HEK293 (cell line): ENCODE measurements at regions not wholly inside any gene's neighbourhood (a gene's known extent, or its start where the extent isn't known, plus 50 kb on each side); places are given as distances from the start of the nearest gene placed in this dataset.

Experiments
- BCL11A ChIP-seq: fragments of 450-650 bp; formaldehyde crosslinking; IDR thresholded peaks from 2 replicates; pipeline ENCODE4 v1.5.1; 2016; ENCODE audit warnings: low read depth, missing biosample characterization, missing genetic modification characterization
- CTCF ChIP-seq: fragments of 450-650 bp; formaldehyde crosslinking; IDR thresholded peaks from 2 replicates; pipeline ENCODE4 v1.5.1; 2016; ENCODE audit warnings: missing biosample characterization, missing genetic modification characterization
- ELK4 ChIP-seq: IDR thresholded peaks from 2 replicates; pipeline ENCODE4 v1.6.1; 2011; ENCODE audit warnings: mild to moderate bottlenecking, low read depth, low read length, borderline replicate concordance
- IKZF3 ChIP-seq: fragments of 450-650 bp; IDR thresholded peaks from 2 replicates; pipeline ENCODE4 v1.5.0; 2018; ENCODE audit warnings: missing biosample characterization, mild to moderate bottlenecking, missing genetic modification characterization, moderate library complexity
- YY1 ChIP-seq: fragments of 450-650 bp; formaldehyde crosslinking; IDR thresholded peaks from 2 replicates; pipeline ENCODE4 v1.5.1; 2018; ENCODE audit warnings: missing biosample characterization, missing genetic modification characterization
- ZNF24 ChIP-seq: fragments of 450-650 bp; formaldehyde crosslinking; IDR thresholded peaks from 2 replicates; pipeline ENCODE4 v1.5.1; 2016; ENCODE audit warnings: missing biosample characterization, missing genetic modification characterization
- ZNF266 ChIP-seq: fragments of 450-650 bp; formaldehyde crosslinking; IDR thresholded peaks from 2 replicates; pipeline ENCODE4 v1.5.1; 2016; ENCODE audit warnings: missing biosample characterization, missing genetic modification characterization, low read depth
- ZNF350 ChIP-seq: fragments of 450-650 bp; formaldehyde crosslinking; IDR thresholded peaks from 2 replicates; pipeline ENCODE4 v1.5.0; 2017; ENCODE audit warnings: missing biosample characterization, mild to moderate bottlenecking, missing genetic modification characterization
- ZXDB ChIP-seq: fragments of 450-650 bp; formaldehyde crosslinking; IDR thresholded peaks from 2 replicates; pipeline ENCODE4 v1.5.1; 2016; ENCODE audit warnings: missing biosample characterization, missing genetic modification characterization

- TF ChIP-seq ZNF24 (no peak), ZNF266 (tag by site-specific recombination) (no peak), ELK4 (no peak), YY1 (tag by site-specific recombination) (no peak), CTCF (no peak), BCL11A (tag by site-specific recombination) (no peak), IKZF3 (tag by site-specific recombination) (no peak), ZNF350 (tag by site-specific recombination) (no peak), ZXDB (tag by site-specific recombination) (no peak)
Measured at GRCh38 chr21:31597683-31598082, 61.8 kb upstream of the SOD1 start.
